Heart left ventricle (tissue), 13 donors: ENCODE measurements at regions not wholly inside any gene's neighbourhood (a gene's known extent, or its start where the extent isn't known, plus 50 kb on each side); places are given as distances from the start of the nearest gene placed in this dataset.

Experiments used
- POLR2A ChIP-seq, 2 donors: fragments of 450-650 bp; IDR thresholded peaks; one replicate each; pipeline ENCODE4 v1.6.1; 2017; ENCODE audit warnings: antibody characterized with exemption in 2 of 2, mild to moderate bottlenecking in 2 of 2, moderate library complexity in 2 of 2
- TF ChIP-seq, protein P1 (sequence below), 12 donors: fragments of 200-600 bp; sonication (generic) in 4 of 12; IDR thresholded peaks; one replicate each; pipeline versions ENCODE4 v1.5.0 to v1.8.0; 2018 to 2022; ENCODE audit warnings: antibody characterized with exemption in 12 of 12, mild to moderate bottlenecking in 5 of 12
- donor health status: ischemic (EF 13 %, LVEDD 7.1; RV severe dilation, severe dysfunction).
- donor health status: DM: no; HTN: yes; CAD: no.
- donor health status: DM: no; HTN: no; CAD: no.
- donor health status: ischemic (EF 25% LVEDD 6.9; RV normal size, moderate dysfunction).
- donor health status: ischemic (EF 25% LVEDD 5.7; RV mildly dilated, moderate dysfunction).
- donor health status: ischemic (EF 35%, LVEDD 5.7; RV mildly dilated, moderate dysfunction).
- donor health status: nonischemic (EF 11% LVEDD 7.7; RV severe dilation, severe dysfunction).
- donor health status: DM: yes; HTN: yes; CAD: no.
- donor health status: PGD.
- donor health status: ischemic (EF 29% LVEDD 5.4; RV normal size, mild dysfunction).
- donor health status: nonischemic (EF 23%, LVEDD 6.1; RV moderate dilation, normal function).

DNA sequence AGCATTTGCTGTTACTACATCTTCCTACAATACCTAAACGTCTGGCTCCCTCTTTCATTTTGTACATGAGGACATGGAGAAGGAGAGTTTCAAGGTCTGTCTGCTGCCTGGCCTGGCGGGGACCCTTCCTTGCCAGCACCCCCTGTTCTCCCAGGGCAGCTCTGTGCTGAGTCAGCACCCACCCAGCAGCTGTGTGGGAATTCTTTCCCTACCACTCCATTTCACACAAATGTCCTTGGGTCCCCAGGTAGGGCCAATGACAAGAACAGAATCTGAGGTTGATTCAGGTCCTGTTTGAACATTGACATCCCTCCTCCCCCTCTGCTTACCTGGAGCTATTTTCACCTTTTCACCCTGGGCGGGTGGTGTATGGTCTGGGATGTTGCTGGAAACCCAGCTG is 129.9 kb upstream of the ITGA6 start:
- TF ChIP-seq POLR2A (IDR thresholded peaks at IDR 0.05): no peak
- TF ChIP-seq, protein P1, sequence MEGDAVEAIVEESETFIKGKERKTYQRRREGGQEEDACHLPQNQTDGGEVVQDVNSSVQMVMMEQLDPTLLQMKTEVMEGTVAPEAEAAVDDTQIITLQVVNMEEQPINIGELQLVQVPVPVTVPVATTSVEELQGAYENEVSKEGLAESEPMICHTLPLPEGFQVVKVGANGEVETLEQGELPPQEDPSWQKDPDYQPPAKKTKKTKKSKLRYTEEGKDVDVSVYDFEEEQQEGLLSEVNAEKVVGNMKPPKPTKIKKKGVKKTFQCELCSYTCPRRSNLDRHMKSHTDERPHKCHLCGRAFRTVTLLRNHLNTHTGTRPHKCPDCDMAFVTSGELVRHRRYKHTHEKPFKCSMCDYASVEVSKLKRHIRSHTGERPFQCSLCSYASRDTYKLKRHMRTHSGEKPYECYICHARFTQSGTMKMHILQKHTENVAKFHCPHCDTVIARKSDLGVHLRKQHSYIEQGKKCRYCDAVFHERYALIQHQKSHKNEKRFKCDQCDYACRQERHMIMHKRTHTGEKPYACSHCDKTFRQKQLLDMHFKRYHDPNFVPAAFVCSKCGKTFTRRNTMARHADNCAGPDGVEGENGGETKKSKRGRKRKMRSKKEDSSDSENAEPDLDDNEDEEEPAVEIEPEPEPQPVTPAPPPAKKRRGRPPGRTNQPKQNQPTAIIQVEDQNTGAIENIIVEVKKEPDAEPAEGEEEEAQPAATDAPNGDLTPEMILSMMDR (IDR thresholded peaks at IDR 0.05): no peak
